Putamen (tissue), 1 donor: ENCODE measurements at regions not wholly inside any gene's neighbourhood (a gene's known extent, or its start where the extent isn't known, plus 50 kb on each side); places are given as distances from the start of the nearest gene placed in this dataset.

Experiments used
- DNase-seq: peaks from one replicate; pipeline ENCODE4 v3.0.0-alpha.2; 2016; ENCODE audit warnings: low spot score

GRCh38 chr5:28190011-28190410, 1151.6 kb upstream of the CDH9 start:
- DNase-seq: no peak

- no peak for DNase-seq
These were observed 1136.3 kb upstream of the CDH9 start for GRCh38 chr5:28174691-28175090.

GRCh38 chr5:28165096-28165495, 1126.7 kb upstream of the CDH9 start:
- DNase-seq: peak; percentile 13

- no peak for DNase-seq
These were observed 1126.2 kb upstream of the CDH9 start for GRCh38 chr5:28164568-28164967.

- no peak for DNase-seq
These were observed 1118.6 kb upstream of the CDH9 start for GRCh38 chr5:28156981-28157380.

GRCh38 chr5:28143519-28143918, 1105.1 kb upstream of the CDH9 start:
- DNase-seq: no peak

- no peak for DNase-seq
These were observed 1093.8 kb upstream of the CDH9 start for GRCh38 chr5:28132151-28132550.

- no peak for DNase-seq
These were observed 1079.3 kb upstream of the CDH9 start for GRCh38 chr5:28117691-28118090.

GRCh38 chr5:28117273-28117672, 1078.9 kb upstream of the CDH9 start:
- no peak for DNase-seq

- no peak for DNase-seq
These were observed 1072.4 kb upstream of the CDH9 start for GRCh38 chr5:28110781-28111180.

GRCh38 chr5:28104080-28104479, 1065.7 kb upstream of the CDH9 start:
- DNase-seq: no peak

- no peak for DNase-seq
These were observed 1045.7 kb upstream of the CDH9 start for GRCh38 chr5:28084069-28084468.

GRCh38 chr5:28082610-28083009, 1044.2 kb upstream of the CDH9 start:
- DNase-seq: no peak

GRCh38 chr5:28077291-28078240, 1039.2 kb upstream of the CDH9 start:
- DNase-seq: no peak

GRCh38 chr5:28066856-28067255, 1028.5 kb upstream of the CDH9 start:
- DNase-seq: no peak

- DNase-seq: no peak
These were observed 1027.3 kb upstream of the CDH9 start for GRCh38 chr5:28065656-28066055.

GRCh38 chr5:28046596-28046995, 1008.2 kb upstream of the CDH9 start:
- DNase-seq: no peak

- no peak for DNase-seq
These were observed 989.5 kb upstream of the CDH9 start for GRCh38 chr5:28027851-28028250.

GRCh38 chr5:28017178-28017577, 978.8 kb upstream of the CDH9 start:
- DNase-seq: no peak

- DNase-seq: no peak
These were observed 976.4 kb upstream of the CDH9 start for GRCh38 chr5:28014779-28015178.

- no peak for DNase-seq
These were observed 974.2 kb upstream of the CDH9 start for GRCh38 chr5:28012538-28012937.

- DNase-seq: no peak
These were observed 971.2 kb upstream of the CDH9 start for GRCh38 chr5:28009576-28009975.

- DNase-seq: no peak
These were observed 958.3 kb upstream of the CDH9 start for GRCh38 chr5:27996665-27997064.

- DNase-seq: no peak
These were observed 957.5 kb upstream of the CDH9 start for GRCh38 chr5:27995867-27996266.
